Stimulated activated effector memory CD8-positive, alpha-beta T cell treated with anti-CD3 and anti-CD28 coated beads, Interleukin-12 subunit alpha, Interleukin-12 subunit beta, amount 100 ng/mL, for 72 hours (primary cell): ENCODE measurements at regions not wholly inside any gene's neighbourhood (a gene's known extent, or its start where the extent isn't known, plus 50 kb on each side); places are given as distances from the start of the nearest gene placed in this dataset.

Experiments
- ATAC-seq: fragments of 150-1000 bp; cut with Tn5 transposase; 2 replicates; pipeline ENCODE4 v1.10.0; 2021
- DNase-seq, 2 donors: peaks; one replicate each; pipeline ENCODE4 v3.0.0; 2021 to 2022; ENCODE audit warnings: low spot score in 2 of 2
- H3K27ac Mint-ChIP-seq: one replicate; pipeline ENCODE4 v1.8.0; 2022; ENCODE audit warnings: mild to moderate bottlenecking, mixed read lengths
- H3K36me3 Mint-ChIP-seq: one replicate; pipeline ENCODE4 v1.8.0; 2022; ENCODE audit warnings: mild to moderate bottlenecking, mixed read lengths
- H3K4me1 Mint-ChIP-seq: one replicate; pipeline ENCODE4 v1.8.0; 2022; ENCODE audit warnings: mixed read lengths
- H3K4me3 Mint-ChIP-seq: one replicate; pipeline ENCODE4 v1.8.0; 2022; ENCODE audit warnings: mild to moderate bottlenecking, mixed read lengths
- H3K9me3 Mint-ChIP-seq: one replicate; pipeline ENCODE4 v1.8.0; 2022; ENCODE audit warnings: mixed read lengths

- H3K9me3 Mint-ChIP-seq = peaks cover 15% of the 10 kb centered on the region
- DNase-seq (no peak), ATAC-seq (no peak)
- no peak overlapping the region for H3K4me3 Mint-ChIP-seq
- no peaks in the 10 kb centered on the region for H3K4me1 Mint-ChIP-seq
- H3K36me3 Mint-ChIP-seq = no peaks in the 10 kb centered on the region
- no peak overlapping the region for H3K27ac Mint-ChIP-seq
These were observed 302.6 kb upstream of the SEMA3D start for GRCh38 chr7:85489498-85489897.

GRCh38 chr7:85488406-85488805, 301.6 kb upstream of the SEMA3D start:
- DNase-seq (no peak), ATAC-seq (no peak)
- H3K27ac Mint-ChIP-seq = no peak overlapping the region
- no peaks in the 10 kb centered on the region for H3K4me1 Mint-ChIP-seq
- no peaks in the 10 kb centered on the region for H3K36me3 Mint-ChIP-seq
- no peak overlapping the region for H3K4me3 Mint-ChIP-seq
- peaks cover 12% of the 10 kb centered on the region for H3K9me3 Mint-ChIP-seq

- Mint-ChIP-seq H3K36me3 (no peaks in the 10 kb centered on the region), H3K4me1 (no peaks in the 10 kb centered on the region), H3K9me3 (peaks cover 8% of the 10 kb centered on the region), H3K4me3 (no peak overlapping the region), H3K27ac (no peak overlapping the region)
- no peak for DNase-seq
- no peak for ATAC-seq
These were observed 296.3 kb upstream of the SEMA3D start for GRCh38 chr7:85483177-85483576.

- no peak overlapping the region for H3K4me3 Mint-ChIP-seq
- no peak overlapping the region for H3K27ac Mint-ChIP-seq
- H3K36me3 Mint-ChIP-seq = no peaks in the 10 kb centered on the region
- peaks cover 6% of the 10 kb centered on the region for H3K9me3 Mint-ChIP-seq
- H3K4me1 Mint-ChIP-seq = no peaks in the 10 kb centered on the region
- ATAC-seq (no peak), DNase-seq (no peak)
These were observed 293.8 kb upstream of the SEMA3D start for GRCh38 chr7:85480666-85481065.

DNA sequence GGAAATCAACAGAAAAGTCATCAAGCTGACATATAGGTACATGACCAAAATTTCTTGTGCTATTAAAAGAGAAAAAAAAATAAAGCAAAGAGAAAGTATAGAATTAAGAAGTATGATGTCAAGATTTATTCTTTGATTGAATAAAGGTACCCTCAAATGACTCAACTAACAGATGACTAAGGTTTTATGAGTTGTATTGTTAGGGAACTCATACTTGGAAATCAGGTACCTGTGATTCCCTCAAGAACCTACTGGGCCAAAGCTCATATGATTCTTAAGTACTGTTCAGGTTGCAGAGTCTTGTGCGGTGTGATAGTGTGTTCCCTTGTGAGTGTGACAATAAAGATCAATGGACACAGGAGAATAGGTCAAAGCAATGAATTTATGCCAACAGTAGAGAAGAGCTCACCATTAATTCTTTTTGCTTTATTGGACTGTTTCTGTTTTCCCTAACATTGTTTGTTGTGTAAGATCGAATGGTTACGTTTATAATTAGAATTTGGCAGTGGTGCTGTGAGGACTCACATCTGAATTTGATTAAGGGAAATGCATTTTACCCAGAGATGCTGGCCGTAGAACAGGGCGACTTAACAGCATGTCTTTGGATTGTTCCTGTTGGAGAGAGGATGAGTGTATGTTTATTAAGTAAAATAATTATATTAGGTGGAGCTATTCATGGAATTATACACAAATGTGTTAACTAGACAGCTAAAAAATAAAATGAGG, 293.2 kb upstream of the SEMA3D start:
- Mint-ChIP-seq H3K9me3 (peaks cover 6% of the 10 kb centered on the region), H3K4me1 (no peaks in the 10 kb centered on the region), H3K4me3 (no peak overlapping the region), H3K27ac (no peak overlapping the region), H3K36me3 (no peaks in the 10 kb centered on the region)
- ATAC-seq = no peak
- DNase-seq = no peak

- DNase-seq = no peak
- Mint-ChIP-seq H3K4me3 (no peak overlapping the region), H3K36me3 (no peaks in the 10 kb centered on the region), H3K27ac (no peak overlapping the region), H3K9me3 (peaks cover 6% of the 10 kb centered on the region), H3K4me1 (no peaks in the 10 kb centered on the region)
- no peak for ATAC-seq
These were observed 291.7 kb upstream of the SEMA3D start for GRCh38 chr7:85478530-85478929.

GRCh38 chr7:85475476-85475875, 288.6 kb upstream of the SEMA3D start:
- peaks cover 10% of the 10 kb centered on the region for H3K9me3 Mint-ChIP-seq
- DNase-seq (no peak), ATAC-seq (no peak)
- no peaks in the 10 kb centered on the region for H3K4me1 Mint-ChIP-seq
- H3K4me3 Mint-ChIP-seq = no peak overlapping the region
- no peaks in the 10 kb centered on the region for H3K36me3 Mint-ChIP-seq
- no peak overlapping the region for H3K27ac Mint-ChIP-seq

DNA sequence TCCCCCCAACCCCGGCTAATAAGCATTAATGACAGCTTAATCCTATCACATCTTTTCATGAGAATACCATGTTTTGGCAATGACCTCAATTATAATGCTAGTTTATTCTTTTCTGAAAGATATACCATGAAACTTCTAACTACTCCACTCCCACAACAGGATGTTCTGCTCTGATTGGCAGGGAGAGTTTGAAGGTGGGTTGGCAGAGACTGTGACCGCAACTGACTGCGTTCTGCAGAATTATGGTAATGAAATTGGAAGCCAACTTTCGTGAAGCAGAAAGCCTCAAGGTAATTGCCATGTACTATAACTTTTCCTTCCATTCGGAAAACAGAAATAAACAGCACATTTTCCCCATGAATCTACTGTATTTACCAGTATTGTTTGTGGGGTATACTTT, 288.2 kb upstream of the SEMA3D start:
- ATAC-seq (no peak), DNase-seq (no peak)
- H3K27ac Mint-ChIP-seq = no peak overlapping the region
- H3K4me3 Mint-ChIP-seq = no peak overlapping the region
- peaks cover 7% of the 10 kb centered on the region for H3K9me3 Mint-ChIP-seq
- no peaks in the 10 kb centered on the region for H3K4me1 Mint-ChIP-seq
- H3K36me3 Mint-ChIP-seq = no peaks in the 10 kb centered on the region

DNA sequence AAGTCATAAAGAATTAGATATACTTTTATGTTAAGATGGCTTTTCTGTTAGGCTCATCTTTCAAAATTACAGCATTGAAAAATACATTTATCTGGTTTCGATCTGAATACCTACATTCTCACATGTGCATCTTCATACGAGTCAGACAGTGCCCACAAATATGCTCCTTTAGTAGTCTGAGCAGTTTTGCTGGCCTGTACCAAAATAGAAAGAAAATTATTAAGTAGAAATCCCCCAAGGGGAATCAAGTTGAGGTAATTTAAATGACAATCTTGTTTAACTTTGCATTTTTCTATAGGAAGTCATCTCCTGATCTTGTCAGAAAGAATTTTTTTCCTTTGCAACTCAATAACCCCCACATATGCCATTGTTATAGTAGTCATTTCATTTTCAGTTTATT, 287.4 kb upstream of the SEMA3D start:
- Mint-ChIP-seq H3K4me3 (no peak overlapping the region), H3K27ac (no peak overlapping the region), H3K4me1 (no peaks in the 10 kb centered on the region), H3K9me3 (peaks cover 8% of the 10 kb centered on the region), H3K36me3 (no peaks in the 10 kb centered on the region)
- DNase-seq (no peak), ATAC-seq (no peak)

DNA sequence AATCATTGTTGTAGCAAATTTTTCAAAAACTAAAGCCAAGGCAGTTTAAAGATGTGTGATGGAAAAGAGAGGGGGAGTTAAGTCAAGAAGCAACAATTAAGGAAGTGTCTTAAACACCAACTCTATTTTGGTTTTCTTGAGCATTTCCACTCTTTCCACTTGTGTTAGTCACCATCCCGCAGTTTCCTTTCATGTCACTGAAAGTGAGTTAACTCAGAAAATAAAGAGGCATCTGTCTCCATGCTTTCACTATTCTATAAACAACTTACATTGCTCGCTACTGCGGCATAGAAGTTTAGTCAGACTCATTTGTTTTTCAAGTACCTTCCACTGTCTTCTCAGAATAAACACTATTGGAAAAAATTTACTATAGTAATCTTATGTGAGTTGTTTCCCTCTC, 284.9 kb upstream of the SEMA3D start:
- DNase-seq (no peak), ATAC-seq (no peak)
- H3K4me3 Mint-ChIP-seq = no peak overlapping the region
- H3K27ac Mint-ChIP-seq = no peak overlapping the region
- peaks cover 12% of the 10 kb centered on the region for H3K9me3 Mint-ChIP-seq
- H3K36me3 Mint-ChIP-seq = no peaks in the 10 kb centered on the region
- H3K4me1 Mint-ChIP-seq = no peaks in the 10 kb centered on the region

- Mint-ChIP-seq H3K36me3 (no peaks in the 10 kb centered on the region), H3K9me3 (peaks cover 12% of the 10 kb centered on the region), H3K27ac (no peak overlapping the region), H3K4me3 (no peak overlapping the region), H3K4me1 (no peaks in the 10 kb centered on the region)
- ATAC-seq (no peak), DNase-seq (no peak)
These were observed 284.5 kb upstream of the SEMA3D start for GRCh38 chr7:85471307-85471706.

- no peaks in the 10 kb centered on the region for H3K36me3 Mint-ChIP-seq
- H3K27ac Mint-ChIP-seq = no peak overlapping the region
- ATAC-seq = no peak
- H3K9me3 Mint-ChIP-seq = peaks cover 12% of the 10 kb centered on the region
- no peaks in the 10 kb centered on the region for H3K4me1 Mint-ChIP-seq
- DNase-seq = no peak
- no peak overlapping the region for H3K4me3 Mint-ChIP-seq
These were observed 282.7 kb upstream of the SEMA3D start for GRCh38 chr7:85469446-85470010.

GRCh38 chr7:85464042-85464651, 277.3 kb upstream of the SEMA3D start:
- DNase-seq = no peak
- H3K4me3 Mint-ChIP-seq = no peak overlapping the region
- ATAC-seq = no peak
- no peaks in the 10 kb centered on the region for H3K36me3 Mint-ChIP-seq
- no peaks in the 10 kb centered on the region for H3K4me1 Mint-ChIP-seq
- H3K9me3 Mint-ChIP-seq = peaks cover 3% of the 10 kb centered on the region
- no peak overlapping the region for H3K27ac Mint-ChIP-seq

DNA sequence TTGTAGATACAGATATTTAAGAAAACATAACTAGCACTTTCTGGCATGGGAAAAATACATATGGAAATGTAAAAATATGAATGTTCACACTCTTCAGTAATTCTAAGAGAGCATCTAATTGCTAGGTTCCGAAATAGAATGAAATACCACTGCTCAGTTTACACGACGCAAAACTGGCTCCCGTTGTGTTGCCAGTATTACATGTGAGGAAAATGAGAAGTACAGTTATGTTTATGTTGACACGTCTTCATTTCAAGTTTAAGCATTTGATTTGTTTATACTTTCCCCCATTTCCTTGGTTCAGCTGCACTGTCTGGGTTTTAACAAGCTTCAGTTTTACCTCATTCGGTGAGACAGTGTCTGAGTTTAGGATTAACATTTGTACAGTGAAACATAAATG, 275.8 kb upstream of the SEMA3D start:
- Mint-ChIP-seq H3K4me3 (no peak overlapping the region), H3K4me1 (no peaks in the 10 kb centered on the region), H3K36me3 (no peaks in the 10 kb centered on the region), H3K27ac (no peak overlapping the region), H3K9me3 (peaks cover 2% of the 10 kb centered on the region)
- ATAC-seq (no peak), DNase-seq (no peak)

DNA sequence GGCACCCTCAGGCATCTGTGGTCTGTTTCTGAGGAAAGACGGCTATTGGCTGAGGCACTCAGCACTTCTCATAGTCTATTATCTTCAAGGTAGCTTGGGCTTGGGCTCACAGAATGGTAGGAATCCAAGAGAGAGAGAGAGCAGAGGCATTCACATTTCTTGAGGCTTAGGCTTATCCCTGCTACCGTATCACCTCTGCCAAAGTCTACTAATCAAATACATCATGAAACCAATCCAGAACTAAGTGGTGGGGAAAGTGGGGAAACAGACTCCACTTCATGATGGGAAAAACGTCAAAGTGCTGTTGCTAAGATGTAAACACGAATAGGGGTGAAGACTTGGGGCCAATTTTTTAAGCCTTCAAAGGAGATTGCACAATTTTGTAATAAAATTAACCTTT, 271.1 kb upstream of the SEMA3D start:
- DNase-seq (no peak), ATAC-seq (no peak)
- Mint-ChIP-seq H3K4me3 (no peak overlapping the region), H3K4me1 (no peaks in the 10 kb centered on the region), H3K9me3 (no peaks in the 10 kb centered on the region), H3K27ac (no peak overlapping the region), H3K36me3 (no peaks in the 10 kb centered on the region)

GRCh38 chr7:85456254-85456653, 269.4 kb upstream of the SEMA3D start:
- H3K9me3 Mint-ChIP-seq = no peaks in the 10 kb centered on the region
- ATAC-seq = no peak
- H3K4me1 Mint-ChIP-seq = no peaks in the 10 kb centered on the region
- no peak overlapping the region for H3K4me3 Mint-ChIP-seq
- no peaks in the 10 kb centered on the region for H3K36me3 Mint-ChIP-seq
- no peak for DNase-seq
- no peak overlapping the region for H3K27ac Mint-ChIP-seq
